ENCODE measurements at regions not wholly inside any gene's neighbourhood (a gene's known extent, or its start where the extent isn't known, plus 50 kb on each side); places are given as distances from the start of the nearest gene placed in this dataset.
"Not testable (repeated sequence)": the region's sequence is repeated elsewhere in the genome, so short reads cannot be mapped to it uniquely, and the experiment has no call there.

DNA sequence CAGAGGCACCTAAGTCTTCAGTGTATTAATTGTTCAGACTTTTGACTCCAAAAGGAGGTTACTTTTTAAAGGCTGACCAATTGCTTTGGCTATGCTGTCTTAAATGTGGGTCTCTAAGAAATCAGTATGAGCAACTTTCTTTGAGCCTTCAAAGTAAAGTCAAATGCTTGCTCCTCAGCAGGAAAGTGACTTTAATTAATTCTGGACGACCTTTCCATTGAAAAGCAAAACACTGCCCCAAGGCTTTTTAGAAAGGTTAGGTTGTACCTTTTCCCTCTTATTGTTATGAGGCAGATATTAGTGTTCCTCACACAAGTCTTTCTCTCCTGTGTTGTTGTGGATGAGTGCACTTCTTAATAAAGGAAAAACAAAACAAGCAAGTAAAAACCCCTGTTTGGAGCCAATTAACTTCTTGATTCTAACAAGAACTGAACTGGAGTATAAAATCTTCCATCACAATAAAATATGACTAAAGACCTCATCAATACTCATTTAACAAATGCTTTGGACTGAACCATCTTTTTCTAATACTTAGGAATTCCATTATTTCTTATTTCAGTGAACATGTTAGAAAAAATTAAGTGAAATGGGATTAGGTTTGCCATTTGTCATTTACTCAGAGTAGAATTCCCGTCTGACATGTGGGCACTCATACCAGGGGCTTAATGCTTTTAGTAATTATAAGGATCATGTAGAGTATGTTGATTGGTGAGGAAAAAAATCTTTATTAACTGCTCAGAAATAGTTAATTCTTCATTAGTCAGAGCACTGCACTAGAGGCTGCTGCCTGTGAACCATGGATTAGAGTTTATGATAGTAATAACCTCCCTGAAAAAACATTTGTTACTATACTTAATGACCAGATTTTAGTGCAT, 159.1 kb upstream of the ZNF608 start:
- DNase-seq = no peak

DNA sequence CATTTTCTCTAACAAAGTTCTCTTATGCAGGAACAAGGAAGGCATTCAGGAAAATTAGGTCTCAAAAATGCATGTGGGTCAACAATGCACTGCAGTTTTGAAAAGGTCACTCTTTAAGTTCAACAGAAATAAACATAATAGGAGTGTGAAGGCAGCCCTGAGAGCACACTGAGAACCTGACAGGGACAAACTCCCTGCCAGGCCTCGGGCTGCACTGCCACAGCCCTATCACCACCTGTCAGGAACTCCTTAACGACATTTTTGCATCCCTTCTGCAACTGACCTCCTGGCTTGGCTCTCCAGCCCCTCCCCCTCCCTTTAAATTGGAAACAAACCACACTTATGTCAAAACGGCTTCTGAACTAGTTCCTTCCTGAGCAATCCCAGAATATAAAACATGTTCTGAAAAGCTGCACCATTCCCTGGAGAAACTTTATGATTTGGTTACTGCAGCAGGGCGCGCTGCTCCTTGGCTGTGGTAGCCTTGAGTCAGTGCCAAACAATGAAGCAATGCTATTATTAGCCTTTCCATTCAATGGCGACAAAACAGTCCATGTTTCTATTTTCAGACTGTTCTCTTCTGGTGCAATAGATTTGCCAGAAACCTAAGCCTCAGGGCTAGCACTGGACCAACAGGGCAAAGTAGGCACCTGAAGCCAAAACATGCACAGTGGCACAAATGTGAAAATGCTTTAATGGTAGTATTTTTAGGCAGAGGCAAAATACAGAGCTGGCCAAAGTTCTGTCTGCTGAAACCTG, 160.1 kb upstream of the ZNF608 start:
- DNase-seq = no peak

- no peak for DNase-seq
Observed at GRCh38 chr5:124907098-124907644, 160.7 kb upstream of the ZNF608 start.

DNA sequence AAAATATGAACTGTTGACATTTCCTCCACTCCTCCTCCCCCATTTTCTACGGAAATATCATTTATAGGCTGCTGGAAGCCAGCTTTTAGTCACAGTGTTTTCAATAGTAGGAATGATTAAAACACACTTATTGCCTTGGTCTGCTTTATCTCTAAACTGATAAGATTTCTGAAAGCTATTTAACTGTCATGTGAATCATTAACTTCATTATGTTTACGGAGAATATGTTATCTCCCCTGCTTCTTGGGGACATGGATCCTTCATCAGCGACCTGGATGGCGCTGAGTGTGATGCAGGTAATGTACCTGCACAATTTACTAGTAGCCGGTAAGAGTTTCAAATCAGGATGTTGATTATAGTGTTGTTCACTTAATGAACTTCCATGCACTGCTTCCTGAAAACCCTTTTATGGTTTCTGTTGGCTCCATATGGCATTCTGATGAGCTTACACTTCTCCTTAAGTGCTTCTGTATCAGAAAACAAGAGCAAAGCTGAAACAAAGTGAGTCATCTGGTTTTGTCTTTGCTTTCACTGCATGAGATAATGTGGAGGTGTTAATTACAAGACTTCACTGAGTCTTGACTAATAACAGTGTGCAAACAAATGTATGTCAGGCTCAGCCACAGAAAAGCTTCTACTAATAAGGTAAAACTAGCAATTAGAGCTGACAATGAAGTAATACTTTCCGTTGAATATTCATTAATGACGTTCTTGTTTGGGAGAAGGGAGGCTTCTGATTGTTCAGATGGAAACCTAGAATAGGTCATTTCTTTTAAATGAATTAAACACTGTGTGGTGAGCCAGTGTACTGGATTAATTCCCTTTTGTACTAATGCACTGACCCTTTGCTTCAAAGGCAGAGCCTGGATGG, 162.4 kb upstream of the ZNF608 start:
- no peak for DNase-seq

DNA sequence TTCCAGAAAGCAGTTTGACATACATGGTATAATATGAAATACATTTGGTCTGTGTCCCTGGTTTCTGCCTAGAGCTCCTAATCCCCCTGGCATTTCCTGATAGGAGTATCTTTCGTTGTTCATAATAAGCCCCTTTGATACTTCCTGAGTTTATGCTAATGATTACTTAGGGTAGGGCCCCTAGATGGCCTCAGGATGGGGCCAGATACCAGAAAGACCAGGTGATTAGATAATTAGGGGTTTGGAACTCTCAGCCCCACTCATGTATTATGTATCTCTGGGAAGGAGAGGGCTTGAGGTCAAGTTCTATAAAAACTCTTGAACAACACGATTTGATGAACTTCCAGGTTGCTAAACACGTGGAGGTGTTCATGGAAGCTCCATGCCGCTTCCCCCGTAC, 163.3 kb upstream of the ZNF608 start:
- DNase-seq = no peak

DNA sequence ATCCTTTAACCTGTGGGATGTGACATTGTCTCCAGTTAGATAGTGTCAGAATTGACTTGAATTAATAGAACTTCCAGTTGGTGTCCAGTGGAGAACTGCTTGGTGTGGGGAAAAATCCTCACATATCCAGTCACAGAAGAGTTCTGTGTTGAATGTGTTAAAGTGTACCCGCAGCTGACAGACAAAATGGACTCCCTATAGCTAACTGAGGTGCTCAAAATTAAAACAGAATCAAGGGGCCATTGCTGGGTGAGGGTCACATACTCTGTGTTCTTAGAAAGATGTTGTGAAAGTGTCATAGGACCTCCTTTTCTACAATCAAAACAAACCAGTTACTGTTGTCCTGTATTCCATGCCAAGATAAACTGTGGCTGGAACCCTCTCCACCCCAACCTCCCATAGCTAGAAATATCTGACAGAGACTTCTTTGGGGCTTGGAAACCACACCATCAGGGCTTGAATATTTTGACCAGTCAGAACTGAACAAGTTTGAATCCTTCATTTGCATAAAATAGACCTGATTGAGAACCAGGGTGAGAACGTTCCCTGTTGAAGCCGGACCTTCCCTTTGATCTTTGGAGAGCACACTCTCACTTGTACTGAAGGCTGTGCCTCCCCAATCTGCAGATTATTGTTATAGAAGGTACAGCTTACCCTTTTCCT, 164.0 kb upstream of the ZNF608 start:
- DNase-seq = no peak

- no peak for DNase-seq
Observed at GRCh38 chr5:124912638-124913328, 166.3 kb upstream of the ZNF608 start.

GRCh38 chr5:124913329-124913653, 166.9 kb upstream of the ZNF608 start:
- no peak for DNase-seq

DNA sequence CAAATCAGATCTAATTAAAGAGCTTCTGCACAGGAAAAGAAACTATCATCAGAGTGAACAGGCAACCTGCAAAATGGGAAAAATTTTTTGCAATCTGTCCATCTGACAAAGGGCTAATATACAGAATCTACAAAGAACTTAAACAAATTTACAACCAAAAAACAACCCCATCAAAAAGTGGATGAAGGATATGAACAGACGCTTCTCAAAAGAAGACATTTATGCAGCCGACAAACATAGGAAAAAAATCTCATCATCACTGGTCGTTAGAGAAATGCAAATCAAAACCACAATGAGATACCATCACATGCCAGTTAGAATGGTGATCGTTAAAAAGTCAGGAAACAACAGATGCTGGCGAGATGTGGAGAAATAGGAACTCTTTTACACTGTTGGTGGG, 169.9 kb upstream of the ZNF608 start:
- DNase-seq = not testable (repeated sequence)

DNA sequence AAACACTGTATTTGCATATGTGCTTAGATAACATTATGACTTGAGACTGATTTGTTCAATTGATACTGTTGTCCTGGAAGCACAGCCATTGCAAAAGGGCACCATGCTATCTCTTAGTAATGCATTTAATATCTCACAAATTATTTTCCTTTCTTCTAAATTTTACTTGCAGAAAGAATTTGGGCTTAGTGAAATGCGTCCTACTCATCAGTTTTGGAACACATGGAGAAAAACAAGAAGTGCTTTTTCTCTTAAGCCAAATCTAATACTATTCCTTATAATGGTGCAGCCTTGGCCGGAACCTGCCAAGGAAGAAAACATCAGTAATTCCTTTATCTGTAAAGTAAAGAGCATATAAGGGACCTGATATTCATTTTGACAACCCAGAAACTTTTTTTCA, 172.2 kb upstream of the ZNF608 start:
- DNase-seq = no peak

GRCh38 chr5:124919076-124919475, 172.6 kb upstream of the ZNF608 start:
- DNase-seq = no peak

GRCh38 chr5:124919747-124920525, 173.5 kb upstream of the ZNF608 start:
- DNase-seq = no peak

DNA sequence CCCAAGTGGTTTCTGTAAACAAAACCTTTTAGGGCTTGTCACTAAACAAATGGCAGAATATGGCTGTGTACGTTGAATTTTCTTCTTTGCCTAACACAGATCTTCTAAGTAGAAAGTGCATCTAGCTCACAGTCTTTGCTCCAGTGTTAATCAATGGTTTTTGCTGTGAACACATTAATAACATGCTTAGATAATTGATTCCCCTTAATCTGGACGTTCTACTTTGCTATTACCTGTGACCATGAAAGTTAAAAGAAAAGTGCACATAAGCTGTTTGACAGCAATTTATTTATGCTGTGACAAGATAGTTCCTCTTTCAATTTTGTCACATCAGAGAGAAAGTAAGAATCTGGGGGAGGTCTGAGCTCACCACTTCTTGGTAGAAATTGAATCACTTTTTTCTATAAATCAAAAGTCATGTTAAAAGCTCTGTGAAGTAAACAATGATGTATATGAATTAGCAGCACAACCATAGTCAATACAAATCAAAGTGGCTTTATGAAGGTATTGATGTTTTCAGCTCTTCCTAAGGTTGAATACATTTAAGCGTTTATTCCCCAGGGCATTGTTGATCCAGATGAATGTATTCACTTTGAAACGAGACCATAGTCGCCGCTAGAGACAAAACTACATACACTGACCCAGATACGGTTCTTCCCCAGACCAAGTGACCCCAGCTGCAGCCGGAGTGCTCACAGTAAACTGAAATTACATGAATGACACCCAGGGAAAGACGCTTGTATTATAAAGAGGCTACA, 174.6 kb upstream of the ZNF608 start:
- no peak for DNase-seq

- no peak for DNase-seq
Observed at GRCh38 chr5:124921694-124922093, 175.3 kb upstream of the ZNF608 start.

DNA sequence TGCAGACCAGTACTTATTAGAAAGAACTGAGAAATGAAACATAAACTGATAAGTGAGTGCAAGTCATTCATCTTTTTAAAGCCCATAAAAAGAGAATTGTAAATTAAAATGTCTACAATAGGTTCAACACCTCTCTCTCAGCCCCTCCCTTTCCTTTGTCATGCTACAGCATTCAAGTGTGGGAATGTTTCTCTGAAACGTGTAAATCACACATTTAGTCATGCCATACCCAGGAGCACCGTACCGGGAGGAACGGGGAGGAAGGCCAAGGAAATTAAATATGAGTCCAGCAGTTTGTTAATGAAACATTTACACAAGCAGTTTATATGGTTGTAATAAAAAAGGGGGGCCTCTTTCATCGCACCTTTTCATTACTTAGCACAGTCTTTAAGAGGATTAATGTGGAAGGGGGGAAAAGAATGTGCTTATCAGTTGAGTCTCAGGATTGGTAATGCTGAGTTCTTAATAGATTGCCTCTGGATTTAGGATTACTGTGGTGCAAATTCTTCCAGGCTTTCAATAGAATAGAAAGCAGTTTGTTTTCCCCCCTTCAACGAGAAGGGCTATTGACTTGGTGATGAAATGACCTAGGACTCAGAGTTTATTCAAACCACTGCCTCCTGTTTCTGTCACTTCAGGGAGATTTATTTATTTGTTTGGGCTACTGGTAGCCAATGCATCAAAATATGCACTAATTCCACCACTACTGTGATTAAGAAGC, 176.0 kb upstream of the ZNF608 start:
- DNase-seq = no peak

GRCh38 chr5:124923131-124923530, 176.7 kb upstream of the ZNF608 start:
- DNase-seq = no peak

DNA sequence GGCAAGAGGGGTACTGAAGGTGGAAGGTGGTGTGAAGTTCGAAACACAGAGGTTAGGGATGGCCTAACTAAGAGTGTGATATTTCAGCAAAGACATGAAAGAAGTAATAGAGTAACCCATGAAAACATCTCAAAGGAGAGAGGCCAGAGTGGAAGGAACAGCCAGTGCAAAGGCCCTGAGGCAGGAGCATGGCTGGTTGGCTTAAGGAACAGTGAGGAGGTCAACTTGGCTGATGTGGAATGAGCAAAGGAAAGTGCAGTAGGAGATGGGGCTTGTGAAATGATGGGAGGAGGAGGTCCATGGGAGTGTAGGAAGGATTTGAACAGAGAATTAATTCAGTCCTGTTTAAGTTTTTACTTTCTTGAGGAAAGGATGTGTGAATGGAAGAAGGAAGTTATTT, 178.3 kb upstream of the ZNF608 start:
- DNase-seq = no peak

DNA sequence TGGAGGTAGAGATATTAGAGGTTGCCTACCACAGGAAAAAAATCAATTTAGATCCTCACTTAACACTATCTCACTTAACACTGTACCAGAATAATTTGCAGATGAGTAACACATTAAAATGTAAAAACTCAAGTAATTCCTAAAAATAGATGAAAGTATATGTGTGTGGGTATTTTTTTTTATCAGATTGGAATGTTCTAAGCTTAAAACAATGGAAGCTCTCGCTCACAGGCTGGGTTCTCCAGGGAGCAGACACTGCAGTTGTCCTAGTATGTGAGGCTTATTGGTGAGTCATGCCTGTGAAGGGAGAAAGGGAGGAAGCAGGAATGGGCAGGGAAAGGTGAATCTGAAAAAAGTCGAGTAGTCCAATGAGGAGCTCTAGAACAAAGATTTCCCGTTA, 181.3 kb upstream of the ZNF608 start:
- no peak for DNase-seq

- DNase-seq = no peak
Observed at GRCh38 chr5:124929000-124929399, 182.6 kb upstream of the ZNF608 start.

Measured in activated CD4-positive, alpha-beta T cell treated with anti-CD3 and anti-CD28 coated beads, Interleukin-2, amount 50 U/mL, for 48 hours (primary cell).